AG10803 (cell line): ENCODE measurements at regions not wholly inside any gene's neighbourhood (a gene's known extent, or its start where the extent isn't known, plus 50 kb on each side); places are given as distances from the start of the nearest gene placed in this dataset.
A peak's percentile ranks its signal among the peaks of the same experiment; 100 is the strongest.

Experiments
- DNase-seq: peaks from one replicate; pipeline ENCODE4 v3.0.0; 2010; ENCODE audit warnings: low read depth
- H3K4me3 ChIP-seq: 2 replicates; pipeline ENCODE4 v1.5.1; 2011; ENCODE audit warnings: mild to moderate bottlenecking, low read length, control low read depth
- TF ChIP-seq, protein P1 (sequence below): conservative IDR thresholded peaks from 2 replicates; pipeline ENCODE4 v1.5.1; 2011; ENCODE audit warnings: mild to moderate bottlenecking, low read length, control low read depth, inconsistent platforms

DNA sequence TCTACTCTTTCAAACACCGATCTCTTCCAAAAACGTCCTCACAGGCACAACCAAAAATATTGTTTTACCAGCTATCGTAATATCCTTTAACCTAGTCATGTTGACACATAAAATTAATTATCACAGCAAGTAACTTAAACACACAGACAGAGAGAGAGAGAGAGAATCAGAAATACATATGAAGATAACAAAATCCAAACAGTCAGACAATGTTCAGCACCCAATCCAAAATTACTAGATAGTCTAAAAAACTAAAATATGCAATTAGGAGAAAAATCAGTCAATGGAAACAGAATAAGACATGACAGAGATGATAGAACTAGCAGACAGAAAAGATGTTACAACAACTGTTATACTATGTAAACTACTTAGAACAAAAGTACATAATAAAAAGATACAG, 537.7 kb downstream of the LMO4 start:
- TF ChIP-seq, protein P1, sequence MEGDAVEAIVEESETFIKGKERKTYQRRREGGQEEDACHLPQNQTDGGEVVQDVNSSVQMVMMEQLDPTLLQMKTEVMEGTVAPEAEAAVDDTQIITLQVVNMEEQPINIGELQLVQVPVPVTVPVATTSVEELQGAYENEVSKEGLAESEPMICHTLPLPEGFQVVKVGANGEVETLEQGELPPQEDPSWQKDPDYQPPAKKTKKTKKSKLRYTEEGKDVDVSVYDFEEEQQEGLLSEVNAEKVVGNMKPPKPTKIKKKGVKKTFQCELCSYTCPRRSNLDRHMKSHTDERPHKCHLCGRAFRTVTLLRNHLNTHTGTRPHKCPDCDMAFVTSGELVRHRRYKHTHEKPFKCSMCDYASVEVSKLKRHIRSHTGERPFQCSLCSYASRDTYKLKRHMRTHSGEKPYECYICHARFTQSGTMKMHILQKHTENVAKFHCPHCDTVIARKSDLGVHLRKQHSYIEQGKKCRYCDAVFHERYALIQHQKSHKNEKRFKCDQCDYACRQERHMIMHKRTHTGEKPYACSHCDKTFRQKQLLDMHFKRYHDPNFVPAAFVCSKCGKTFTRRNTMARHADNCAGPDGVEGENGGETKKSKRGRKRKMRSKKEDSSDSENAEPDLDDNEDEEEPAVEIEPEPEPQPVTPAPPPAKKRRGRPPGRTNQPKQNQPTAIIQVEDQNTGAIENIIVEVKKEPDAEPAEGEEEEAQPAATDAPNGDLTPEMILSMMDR, result no peak
- H3K4me3 ChIP-seq, result no peak overlapping the region

DNA sequence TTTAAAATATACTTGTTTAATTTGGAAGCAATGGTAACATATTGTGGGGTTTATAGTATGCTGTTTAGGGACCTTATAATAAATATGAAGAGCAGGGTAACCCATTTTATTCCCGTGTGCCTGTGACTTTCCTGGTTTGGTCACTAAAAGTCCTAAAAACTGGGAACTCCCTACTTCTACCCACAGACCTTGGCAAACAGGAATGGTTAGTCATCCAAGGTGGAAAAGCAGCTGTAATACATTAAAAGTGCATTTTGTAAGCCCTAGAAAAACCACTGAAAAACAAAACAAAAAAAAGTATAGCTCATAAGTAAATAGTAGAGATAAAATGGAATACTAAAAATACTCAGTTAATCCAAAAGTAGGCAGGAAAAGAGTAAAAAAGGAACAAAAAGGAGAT, 538.9 kb downstream of the LMO4 start:
- DNase-seq, result peak; percentile 74
- TF ChIP-seq, protein P1, result no peak
- no peak overlapping the region for H3K4me3 ChIP-seq

More for the DNA sequence above, 537.7 kb downstream of the LMO4 start:
- DNase-seq, result no peak

DNA sequence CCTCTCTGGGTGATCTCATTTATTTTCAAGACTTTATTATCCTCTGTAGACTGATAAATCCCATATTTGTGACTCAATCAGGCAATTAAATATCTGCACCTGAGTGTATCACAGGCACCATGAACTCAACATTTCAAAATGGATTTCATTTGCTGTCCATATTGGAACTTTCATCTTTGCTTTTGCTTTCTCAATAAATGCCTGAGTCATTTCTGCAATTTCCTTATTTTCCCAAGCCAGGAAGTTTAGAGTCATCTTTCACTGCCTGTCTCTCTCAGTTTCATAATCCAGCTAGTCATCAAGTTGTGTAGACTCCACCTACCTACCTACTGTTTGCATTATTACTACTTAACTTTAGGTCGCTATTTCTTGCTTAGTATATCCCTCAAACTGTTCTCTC, 540.9 kb downstream of the LMO4 start:
- TF ChIP-seq, protein P1, result no peak
- peak; percentile 68 for DNase-seq
- H3K4me3 ChIP-seq, result no peak overlapping the region

DNA sequence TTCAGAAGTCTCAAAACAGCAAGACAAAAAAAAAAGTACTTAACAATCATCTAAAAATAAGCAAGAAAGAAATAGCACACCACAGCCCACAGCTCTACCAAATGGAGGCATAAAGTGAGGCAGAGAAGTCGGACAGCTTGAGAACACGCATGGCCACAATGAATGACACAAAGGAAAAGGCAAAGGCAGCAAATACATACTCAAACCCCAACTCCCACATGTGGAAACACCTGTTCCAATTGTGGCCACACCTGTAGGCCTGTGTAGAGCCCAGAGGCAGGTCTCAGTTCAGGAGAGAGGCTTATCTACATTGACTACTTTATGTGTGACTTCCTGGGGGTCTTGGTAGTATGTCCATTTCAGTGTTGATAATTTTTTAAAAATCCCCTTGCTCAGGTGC, 543.5 kb downstream of the LMO4 start:
- H3K4me3 ChIP-seq, result no peak overlapping the region
- TF ChIP-seq, protein P1, result no peak
- no peak for DNase-seq

DNA sequence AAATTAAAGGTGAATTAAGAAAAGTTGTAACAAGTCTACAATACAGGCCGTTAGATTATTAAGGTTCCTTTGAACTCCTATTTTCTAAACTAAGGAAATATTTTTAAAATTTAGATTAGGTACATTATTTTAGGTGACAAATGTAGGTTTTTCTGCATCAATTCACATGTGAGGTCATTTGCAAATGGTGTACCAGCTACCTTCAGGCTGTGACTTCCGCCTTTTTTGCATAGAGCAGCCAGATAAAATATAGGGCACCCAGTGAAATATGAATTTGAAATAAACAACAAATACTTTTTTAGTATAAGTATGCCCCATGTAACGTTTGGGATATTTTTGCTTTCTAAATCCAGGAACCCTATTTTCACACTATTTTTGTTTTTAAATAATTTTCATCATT, 544.0 kb downstream of the LMO4 start:
- DNase-seq, result no peak
- H3K4me3 ChIP-seq, result no peak overlapping the region
- TF ChIP-seq, protein P1, result no peak

DNA sequence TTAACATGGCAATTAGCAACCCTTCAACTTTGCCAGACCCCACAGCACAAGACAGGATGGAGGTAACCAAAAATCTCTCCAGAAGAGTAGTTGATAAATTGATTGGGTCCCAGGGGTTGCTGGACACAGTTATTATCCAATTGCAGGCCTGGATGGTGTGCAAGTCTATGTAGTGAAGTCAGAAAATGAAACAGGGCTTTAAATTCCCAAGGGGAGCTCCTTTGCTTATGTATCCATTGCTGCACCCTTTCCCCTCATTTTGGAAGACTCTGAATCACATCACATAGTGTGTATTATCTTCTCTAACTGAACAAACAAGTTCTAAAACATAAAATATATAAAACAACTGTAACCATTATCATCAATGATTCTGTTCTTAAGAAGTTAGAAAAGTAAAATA, 550.2 kb downstream of the LMO4 start:
- DNase-seq, result no peak
- no peak overlapping the region for H3K4me3 ChIP-seq
- TF ChIP-seq, protein P1, result no peak

DNA sequence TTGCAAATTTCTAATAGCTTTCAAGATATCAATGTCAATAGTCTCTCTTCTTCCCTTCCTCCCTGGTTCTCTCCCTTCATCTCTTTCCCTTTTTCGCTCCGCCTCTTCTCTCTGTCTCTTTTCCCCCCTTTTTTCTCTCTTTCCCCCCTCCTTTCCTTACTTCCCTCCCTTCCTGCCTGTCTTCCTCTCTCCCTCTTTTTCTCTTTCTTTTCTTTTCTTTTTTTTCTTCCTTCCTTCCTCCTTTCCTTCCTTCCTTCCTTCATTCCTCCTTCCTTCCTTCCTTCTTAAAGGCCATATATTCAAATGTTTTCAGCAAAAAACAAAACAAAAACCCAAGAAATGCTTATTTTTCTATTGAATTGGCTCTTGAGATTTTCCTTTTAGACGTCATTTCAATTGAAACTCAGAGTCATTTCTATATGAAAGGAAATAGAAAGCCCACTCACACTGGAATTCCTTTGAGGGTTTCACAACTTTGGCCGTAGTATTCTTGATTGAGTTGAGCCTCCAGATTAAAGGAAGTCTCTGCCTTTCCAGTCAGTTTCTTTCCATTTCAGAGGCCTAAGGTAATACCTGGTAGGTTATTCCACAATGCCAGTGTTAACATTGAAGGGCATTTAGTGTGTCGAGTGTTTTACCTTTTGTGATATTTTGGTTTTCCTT, 551.5 kb downstream of the LMO4 start:
- H3K4me3 ChIP-seq, result no peak overlapping the region
- DNase-seq, result no peak
- TF ChIP-seq, protein P1, result no peak
